Keratinocyte (primary cell): ENCODE measurements at regions not wholly inside any gene's neighbourhood (a gene's known extent, or its start where the extent isn't known, plus 50 kb on each side); places are given as distances from the start of the nearest gene placed in this dataset.

ENCODE experiments used
- DNase-seq: peaks from one replicate; pipeline ENCODE4 v3.0.0-alpha.2; 2011; ENCODE audit warnings: low read depth, missing footprints, low spot score
- FAIRE-seq: peaks from 2 replicates; lab custom pipeline; 2011; peaks lifted over from hg19 to GRCh38; lab: Jason Lieb, UNC
- H2AFZ ChIP-seq: 2 replicates; pipeline ENCODE4 v1.6.0; 2012; ENCODE audit warnings: low read length, control low read depth, inconsistent platforms; ENCODE audit not compliant: control insufficient read depth
- H3K27ac ChIP-seq: 2 replicates; pipeline ENCODE4 v1.5.1; 2011; ENCODE audit warnings: low read length; ENCODE audit not compliant: control insufficient read depth, insufficient read depth
- H3K27me3 ChIP-seq: 3 replicates; pipeline ENCODE4 v1.6.0; 2011; ENCODE audit warnings: low read length; ENCODE audit not compliant: control insufficient read depth, insufficient read depth; ENCODE audit errors: extremely low read depth
- H3K36me3 ChIP-seq, 2 experiments: 2 replicates in 1 of 2; 3 replicates in 1 of 2; pipeline ENCODE4 v1.5.1; 2011; ENCODE audit warnings: low read length in 2 of 2, mild to moderate bottlenecking in 1 of 2; ENCODE audit not compliant: control insufficient read depth in 2 of 2, insufficient read depth in 2 of 2; ENCODE audit errors: extremely low read depth in 1 of 2
- H3K4me1 ChIP-seq: 3 replicates; pipeline ENCODE4 v1.5.1; 2011; ENCODE audit warnings: low read length; ENCODE audit not compliant: control insufficient read depth, insufficient read depth; ENCODE audit errors: extremely low read depth
- H3K4me2 ChIP-seq: 3 replicates; pipeline ENCODE4 v1.6.0; 2011; ENCODE audit warnings: low read depth, low read length; ENCODE audit not compliant: control insufficient read depth, insufficient read depth; ENCODE audit errors: extremely low read depth
- H3K4me3 ChIP-seq, 3 experiments: fragments of 200-600 bp in 1 of 3; sonication (generic) in 1 of 3; 2 replicates in 2 of 3; 3 replicates in 1 of 3; pipeline ENCODE4 v1.5.1; 2011 to 2016; ENCODE audit warnings: low read length in 3 of 3, mild to moderate bottlenecking in 3 of 3, control low read depth in 2 of 3, inconsistent platforms in 1 of 3, low read depth in 1 of 3, mixed read lengths in 1 of 3, mixed run types in 1 of 3, moderate library complexity in 1 of 3; ENCODE audit not compliant: control insufficient read depth in 2 of 3, insufficient read depth in 2 of 3; ENCODE audit errors: extremely low read depth in 1 of 3
- H3K79me2 ChIP-seq: 2 replicates; pipeline ENCODE4 v1.6.0; 2012; ENCODE audit warnings: low read length; ENCODE audit not compliant: control insufficient read depth, insufficient read depth
- H3K9ac ChIP-seq: 3 replicates; pipeline ENCODE4 v1.6.0; 2011; ENCODE audit warnings: low read length; ENCODE audit not compliant: control insufficient read depth, insufficient read depth; ENCODE audit errors: extremely low read depth
- H3K9me1 ChIP-seq: 3 replicates; pipeline ENCODE4 v1.6.0; 2011; ENCODE audit warnings: low read length; ENCODE audit not compliant: control insufficient read depth, insufficient read depth; ENCODE audit errors: extremely low read depth
- H3K9me3 ChIP-seq: 2 replicates; pipeline ENCODE4 v1.5.1; 2012; ENCODE audit warnings: low read depth, low read length; ENCODE audit not compliant: control insufficient read depth
- H4K20me1 ChIP-seq: 3 replicates; pipeline ENCODE4 v1.6.0; 2011; ENCODE audit warnings: low read length; ENCODE audit not compliant: control insufficient read depth, insufficient read depth; ENCODE audit errors: extremely low read depth
- EZH2 ChIP-seq: IDR thresholded peaks from one replicate; pipeline ENCODE4 v1.6.1; 2012; ENCODE audit warnings: inconsistent platforms, mild to moderate bottlenecking, low read length, moderate library complexity
- dilution Hi-C: fragments of 300-500 bp; cut with MboI; formaldehyde crosslinking; loops from one replicate; pipeline ENCODE4 v1.7.0; 2020; ENCODE audit warnings: low sequenced_read_pairs; ENCODE audit not compliant: extremely low pct_ligation_motif_present
- TF ChIP-seq, protein P1 (sequence below), 3 experiments: IDR thresholded peaks in 1 of 3; conservative IDR thresholded peaks in 1 of 3; optimal IDR thresholded peaks in 1 of 3; 2 replicates in 2 of 3; 3 replicates in 1 of 3; pipeline versions ENCODE3 to v1.5.1; 2011; ENCODE audit warnings: low read length in 3 of 3, mild to moderate bottlenecking in 3 of 3, moderate library complexity in 2 of 3, control low read depth in 1 of 3, inconsistent platforms in 1 of 3; ENCODE audit not compliant: insufficient read depth in 2 of 3; ENCODE audit errors: extremely low read depth in 1 of 3

GRCh38 chr15:38857814-38858213 is 293.2 kb upstream of the RASGRP1 start:
- no peak overlapping the region for H3K9ac ChIP-seq
- no peak overlapping the region for H2AFZ ChIP-seq
- no peak overlapping the region for H3K27ac ChIP-seq
- H4K20me1 ChIP-seq = no peaks in the 10 kb centered on the region
- DNase-seq = no peak
- no peak overlapping the region for H3K4me3 ChIP-seq
- no peak for FAIRE-seq
- no peak overlapping the region for H3K4me2 ChIP-seq
- H3K27me3 ChIP-seq = peaks cover 8% of the 10 kb centered on the region
- TF ChIP-seq EZH2 = no peak
- TF ChIP-seq, protein P1, sequence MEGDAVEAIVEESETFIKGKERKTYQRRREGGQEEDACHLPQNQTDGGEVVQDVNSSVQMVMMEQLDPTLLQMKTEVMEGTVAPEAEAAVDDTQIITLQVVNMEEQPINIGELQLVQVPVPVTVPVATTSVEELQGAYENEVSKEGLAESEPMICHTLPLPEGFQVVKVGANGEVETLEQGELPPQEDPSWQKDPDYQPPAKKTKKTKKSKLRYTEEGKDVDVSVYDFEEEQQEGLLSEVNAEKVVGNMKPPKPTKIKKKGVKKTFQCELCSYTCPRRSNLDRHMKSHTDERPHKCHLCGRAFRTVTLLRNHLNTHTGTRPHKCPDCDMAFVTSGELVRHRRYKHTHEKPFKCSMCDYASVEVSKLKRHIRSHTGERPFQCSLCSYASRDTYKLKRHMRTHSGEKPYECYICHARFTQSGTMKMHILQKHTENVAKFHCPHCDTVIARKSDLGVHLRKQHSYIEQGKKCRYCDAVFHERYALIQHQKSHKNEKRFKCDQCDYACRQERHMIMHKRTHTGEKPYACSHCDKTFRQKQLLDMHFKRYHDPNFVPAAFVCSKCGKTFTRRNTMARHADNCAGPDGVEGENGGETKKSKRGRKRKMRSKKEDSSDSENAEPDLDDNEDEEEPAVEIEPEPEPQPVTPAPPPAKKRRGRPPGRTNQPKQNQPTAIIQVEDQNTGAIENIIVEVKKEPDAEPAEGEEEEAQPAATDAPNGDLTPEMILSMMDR (optimal IDR thresholded peaks at IDR 0.05 in 1 of 3, IDR thresholded peaks at IDR 0.05 in 1 of 3, conservative IDR thresholded peaks at IDR 0.05 in 1 of 3; ENCODE audit: extremely low read depth in 1 of 3, insufficient read depth in 2 of 3, low read length in 3 of 3) = no peak
- dilution Hi-C loops = no loop called here
- no peaks in the 10 kb centered on the region for H3K9me3 ChIP-seq
- H3K9me1 ChIP-seq = no peaks in the 10 kb centered on the region
- no peaks in the 10 kb centered on the region for H3K79me2 ChIP-seq
- no peaks in the 10 kb centered on the region for H3K4me1 ChIP-seq
- no peaks in the 10 kb centered on the region for H3K36me3 ChIP-seq

- H3K79me2 ChIP-seq = no peaks in the 10 kb centered on the region
- H3K9me1 ChIP-seq = no peaks in the 10 kb centered on the region
- TF ChIP-seq, protein P1 (optimal IDR thresholded peaks at IDR 0.05 in 1 of 3, IDR thresholded peaks at IDR 0.05 in 1 of 3, conservative IDR thresholded peaks at IDR 0.05 in 1 of 3; ENCODE audit: extremely low read depth in 1 of 3, insufficient read depth in 2 of 3, low read length in 3 of 3) = no peak
- TF ChIP-seq EZH2 = no peak
- H2AFZ ChIP-seq = no peak overlapping the region
- H3K4me3 ChIP-seq = no peak overlapping the region
- H3K4me2 ChIP-seq = no peak overlapping the region
- H3K9me3 ChIP-seq = no peaks in the 10 kb centered on the region
- dilution Hi-C loops = no loop called here
- H4K20me1 ChIP-seq = no peaks in the 10 kb centered on the region
- DNase-seq = no peak
- H3K27ac ChIP-seq = no peak overlapping the region
- H3K36me3 ChIP-seq = no peaks in the 10 kb centered on the region
- no peaks in the 10 kb centered on the region for H3K4me1 ChIP-seq
- H3K9ac ChIP-seq = no peak overlapping the region
- peaks cover 8% of the 10 kb centered on the region for H3K27me3 ChIP-seq
- FAIRE-seq = no peak
Observed at GRCh38 chr15:38859574-38859973, 295.0 kb upstream of the RASGRP1 start.
